Endothelial cell of umbilical vein (primary cell): ENCODE measurements at regions not wholly inside any gene's neighbourhood (a gene's known extent, or its start where the extent isn't known, plus 50 kb on each side); places are given as distances from the start of the nearest gene placed in this dataset.

Source experiments
- CTCF ChIP-seq, 2 donors: IDR thresholded peaks; 1 replicate in 1 of 2; 2 replicates in 1 of 2; pipeline ENCODE4 v1.5.1; 2011; ENCODE audit warnings: low read length in 2 of 2, mild to moderate bottlenecking in 2 of 2, moderate library complexity in 2 of 2, control low read depth in 1 of 2, inconsistent platforms in 1 of 2, low read depth in 1 of 2; ENCODE audit not compliant: insufficient read depth in 1 of 2; ENCODE audit errors: extremely low read depth in 1 of 2
- EZH2 ChIP-seq: IDR thresholded peaks from 2 replicates; pipeline ENCODE4 v1.6.1; 2012; ENCODE audit warnings: borderline replicate concordance, low read depth, mild to moderate bottlenecking, moderate library complexity, low read length, inconsistent platforms; ENCODE audit not compliant: severe bottlenecking
- FOS ChIP-seq: IDR thresholded peaks from 2 replicates; pipeline ENCODE4 v1.6.1; 2011; ENCODE audit warnings: mild to moderate bottlenecking, low read length, moderate library complexity, borderline replicate concordance; ENCODE audit not compliant: insufficient read depth
- GATA2 ChIP-seq: IDR thresholded peaks from 2 replicates; pipeline ENCODE4 v1.7.0; 2011; ENCODE audit warnings: low read depth, mild to moderate bottlenecking, moderate library complexity, mixed read lengths, low read length; ENCODE audit not compliant: insufficient read length, insufficient read depth
- JUN ChIP-seq: IDR thresholded peaks from 2 replicates; pipeline ENCODE4 v1.6.1; 2011; ENCODE audit warnings: borderline replicate concordance, low read depth; ENCODE audit not compliant: insufficient read length, insufficient read depth
- MYC ChIP-seq: IDR thresholded peaks from one replicate; pipeline ENCODE4 v1.6.1; 2011; ENCODE audit warnings: mild to moderate bottlenecking, low read depth, low read length
- POLR2A ChIP-seq: IDR thresholded peaks from 2 replicates; pipeline ENCODE4 v1.6.1; 2012; ENCODE audit warnings: low read depth, mild to moderate bottlenecking, control low read depth, low read length
- POLR2AphosphoS5 ChIP-seq: IDR thresholded peaks from 2 replicates; pipeline ENCODE4 v1.6.1; 2012; ENCODE audit warnings: low read depth, mild to moderate bottlenecking, control low read depth, low read length, moderate library complexity; ENCODE audit not compliant: insufficient read depth
- TF ChIP-seq, protein P1 (sequence below): IDR thresholded peaks from 2 replicates; pipeline ENCODE4 v1.6.1; 2011; ENCODE audit not compliant: insufficient read depth, insufficient read length

DNA sequence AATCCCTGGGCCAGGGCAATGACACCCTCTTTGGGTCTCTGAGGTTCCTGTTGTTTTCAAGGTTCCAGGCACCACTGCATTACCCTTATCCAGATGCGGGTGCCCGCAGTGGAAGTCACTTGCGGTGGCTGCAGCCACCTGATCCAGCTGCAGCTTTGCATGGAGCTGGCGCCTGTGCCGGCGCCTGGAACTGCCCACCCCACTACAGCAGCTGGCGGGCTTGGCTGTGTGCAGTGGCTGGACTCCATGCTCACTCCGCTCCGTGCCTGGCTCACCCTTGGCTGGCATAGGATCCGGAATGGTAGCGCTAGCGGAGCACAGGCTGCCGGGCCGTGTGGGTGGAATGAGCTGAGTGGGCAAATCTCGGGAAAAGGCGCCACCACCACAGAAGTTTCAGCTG lies 832.6 kb upstream of the CADM2 start:
- no peak for TF ChIP-seq CTCF (IDR thresholded peaks at IDR 0.05; ENCODE audit: extremely low read depth in 1 of 2, insufficient read depth in 1 of 2, low read depth in 1 of 2, low read length in 2 of 2)
- no peak for TF ChIP-seq POLR2A
- TF ChIP-seq, protein P1, sequence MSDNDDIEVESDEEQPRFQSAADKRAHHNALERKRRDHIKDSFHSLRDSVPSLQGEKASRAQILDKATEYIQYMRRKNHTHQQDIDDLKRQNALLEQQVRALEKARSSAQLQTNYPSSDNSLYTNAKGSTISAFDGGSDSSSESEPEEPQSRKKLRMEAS = no peak
- no peak for TF ChIP-seq EZH2
- TF ChIP-seq POLR2AphosphoS5 = no peak
- no peak for TF ChIP-seq JUN
- no peak for TF ChIP-seq FOS
- TF ChIP-seq GATA2 = no peak
- TF ChIP-seq MYC = no peak
